ENCODE measurements at regions not wholly inside any gene's neighbourhood (a gene's known extent, or its start where the extent isn't known, plus 50 kb on each side); places are given as distances from the start of the nearest gene placed in this dataset.

DNA sequence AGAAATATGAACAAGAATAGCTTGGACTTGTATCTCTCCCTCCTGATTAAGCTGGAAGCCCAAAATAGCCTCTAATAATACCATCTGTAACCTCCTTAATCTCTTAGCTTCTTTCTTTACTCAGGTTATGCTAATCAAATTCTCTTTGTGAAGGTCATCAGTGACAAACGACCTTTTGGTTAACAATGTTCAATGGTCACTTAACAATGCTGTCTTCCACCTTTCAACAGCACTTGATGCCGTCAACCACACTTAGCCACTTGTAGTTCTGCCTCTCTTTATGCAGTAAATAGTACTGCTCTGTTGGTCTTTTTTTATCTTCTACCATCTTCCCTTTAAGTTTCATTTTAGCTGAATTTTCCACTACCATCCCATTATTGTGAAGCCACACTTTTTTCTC is 476.6 kb upstream of the TGFBR2 start:
- no peaks in the 10 kb centered on the region for H3K9me3 ChIP-seq (ENCODE audit: control insufficient read depth in 2 of 2, insufficient read depth in 1 of 2, low read length in 1 of 2)

DNA sequence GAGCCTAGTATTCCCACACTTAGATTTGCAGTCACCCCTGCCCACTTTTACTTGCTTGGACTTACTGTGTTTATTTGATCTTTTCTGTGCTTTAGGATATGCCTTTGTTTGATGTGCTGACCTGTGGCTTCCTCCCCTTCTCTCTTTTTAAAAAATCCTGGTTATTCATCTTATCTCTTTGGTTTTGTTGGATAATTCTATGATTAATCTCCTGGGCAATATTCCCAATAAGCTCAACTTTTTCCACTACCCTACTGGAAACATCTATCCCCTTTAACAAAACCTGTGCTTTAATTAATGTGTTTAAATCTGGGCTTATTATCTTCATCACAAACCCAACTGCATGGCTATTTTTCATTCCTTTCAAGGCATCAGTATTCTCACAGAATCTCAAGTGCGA is 476.0 kb upstream of the TGFBR2 start:
- no peaks in the 10 kb centered on the region for H3K4me1 ChIP-seq (ENCODE audit: control insufficient read depth in 2 of 2, insufficient read depth in 2 of 2, low read length in 2 of 2)
- H3K4me3 ChIP-seq (ENCODE audit: low read length in 2 of 2): no peak overlapping the region
- WGBS: 95% methylated on average over 1 of the region's 1 CpG
- no peaks in the 10 kb centered on the region for H3K9me3 ChIP-seq (ENCODE audit: control insufficient read depth in 2 of 2, insufficient read depth in 1 of 2, low read length in 1 of 2)
- DNase-seq (ENCODE audit: low read depth in 6 of 9, low spot score in 9 of 9): no peak
- H3K27ac ChIP-seq (ENCODE audit: low read depth in 1 of 2, low read length in 1 of 2): no peak overlapping the region
- H3K36me3 ChIP-seq (ENCODE audit: control insufficient read depth in 2 of 2, insufficient read depth in 2 of 2, low read length in 1 of 2): no peaks in the 10 kb centered on the region
- no peaks in the 10 kb centered on the region for H3K27me3 ChIP-seq (ENCODE audit: control insufficient read depth in 2 of 2, insufficient read depth in 1 of 2, low read length in 1 of 2)

More for the DNA sequence above, 476.6 kb upstream of the TGFBR2 start:
- no peak for DNase-seq (ENCODE audit: low read depth in 6 of 9, low spot score in 9 of 9)
- Histone ChIP-seq H3K27ac (ENCODE audit: low read depth in 1 of 2, low read length in 1 of 2) (no peak overlapping the region), H3K27me3 (ENCODE audit: control insufficient read depth in 2 of 2, insufficient read depth in 1 of 2, low read length in 1 of 2) (no peaks in the 10 kb centered on the region), H3K4me3 (ENCODE audit: low read length in 2 of 2) (no peak overlapping the region), H3K4me1 (ENCODE audit: control insufficient read depth in 2 of 2, insufficient read depth in 2 of 2, low read length in 2 of 2) (no peaks in the 10 kb centered on the region), H3K36me3 (ENCODE audit: control insufficient read depth in 2 of 2, insufficient read depth in 2 of 2, low read length in 1 of 2) (no peaks in the 10 kb centered on the region)
- whole genome bisulfite sequencing: 90% methylated on average over 2 of the region's 2 CpGs

DNA sequence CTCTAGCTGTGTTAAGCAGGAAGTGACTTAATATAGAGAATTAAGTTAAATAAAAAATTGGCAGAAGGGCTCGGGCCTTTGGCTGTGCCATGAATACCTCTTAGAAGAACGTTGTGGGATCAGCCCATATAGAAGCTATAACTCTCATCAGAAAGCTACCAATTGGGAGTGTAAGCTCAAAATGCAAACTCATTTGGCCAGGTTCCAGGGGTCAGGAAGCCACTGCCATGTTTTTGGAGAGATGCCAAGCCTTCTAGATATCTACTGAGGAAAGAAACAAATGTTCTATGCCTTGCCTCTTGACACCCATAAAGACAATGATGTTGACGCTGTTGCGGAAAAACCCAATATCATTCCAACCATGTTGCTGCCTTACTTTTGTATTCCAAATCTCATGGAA is 475.2 kb upstream of the TGFBR2 start:
- Histone ChIP-seq H3K27ac (ENCODE audit: low read depth in 1 of 2, low read length in 1 of 2) (no peak overlapping the region), H3K4me3 (ENCODE audit: low read length in 2 of 2) (no peak overlapping the region), H3K9me3 (ENCODE audit: control insufficient read depth in 2 of 2, insufficient read depth in 1 of 2, low read length in 1 of 2) (no peaks in the 10 kb centered on the region), H3K27me3 (ENCODE audit: control insufficient read depth in 2 of 2, insufficient read depth in 1 of 2, low read length in 1 of 2) (no peaks in the 10 kb centered on the region), H3K36me3 (ENCODE audit: control insufficient read depth in 2 of 2, insufficient read depth in 2 of 2, low read length in 1 of 2) (no peaks in the 10 kb centered on the region), H3K4me1 (ENCODE audit: control insufficient read depth in 2 of 2, insufficient read depth in 2 of 2, low read length in 2 of 2) (no peaks in the 10 kb centered on the region)
- no peak for DNase-seq (ENCODE audit: low read depth in 6 of 9, low spot score in 9 of 9)
- WGBS: 91% methylated on average over 4 of the region's 4 CpGs

GRCh38 chr3:30135190-30135589 is 471.2 kb upstream of the TGFBR2 start:
- Histone ChIP-seq H3K27me3 (ENCODE audit: control insufficient read depth in 2 of 2, insufficient read depth in 1 of 2, low read length in 1 of 2) (no peaks in the 10 kb centered on the region), H3K9me3 (ENCODE audit: control insufficient read depth in 2 of 2, insufficient read depth in 1 of 2, low read length in 1 of 2) (no peaks in the 10 kb centered on the region), H3K4me3 (ENCODE audit: low read length in 2 of 2) (no peak overlapping the region), H3K4me1 (ENCODE audit: control insufficient read depth in 2 of 2, insufficient read depth in 2 of 2, low read length in 2 of 2) (no peaks in the 10 kb centered on the region), H3K27ac (ENCODE audit: low read depth in 1 of 2, low read length in 1 of 2) (no peak overlapping the region), H3K36me3 (ENCODE audit: control insufficient read depth in 2 of 2, insufficient read depth in 2 of 2, low read length in 1 of 2) (no peaks in the 10 kb centered on the region)
- 84% methylated on average over 4 of the region's 4 CpGs for WGBS
- no peak for DNase-seq (ENCODE audit: low read depth in 6 of 9, low spot score in 9 of 9)

GRCh38 chr3:30139283-30139682 is 467.1 kb upstream of the TGFBR2 start:
- no peak for DNase-seq (ENCODE audit: low read depth in 6 of 9, low spot score in 9 of 9)
- no peaks in the 10 kb centered on the region for H3K9me3 ChIP-seq (ENCODE audit: control insufficient read depth in 2 of 2, insufficient read depth in 1 of 2, low read length in 1 of 2)
- H3K4me3 ChIP-seq (ENCODE audit: low read length in 2 of 2): no peak overlapping the region

DNA sequence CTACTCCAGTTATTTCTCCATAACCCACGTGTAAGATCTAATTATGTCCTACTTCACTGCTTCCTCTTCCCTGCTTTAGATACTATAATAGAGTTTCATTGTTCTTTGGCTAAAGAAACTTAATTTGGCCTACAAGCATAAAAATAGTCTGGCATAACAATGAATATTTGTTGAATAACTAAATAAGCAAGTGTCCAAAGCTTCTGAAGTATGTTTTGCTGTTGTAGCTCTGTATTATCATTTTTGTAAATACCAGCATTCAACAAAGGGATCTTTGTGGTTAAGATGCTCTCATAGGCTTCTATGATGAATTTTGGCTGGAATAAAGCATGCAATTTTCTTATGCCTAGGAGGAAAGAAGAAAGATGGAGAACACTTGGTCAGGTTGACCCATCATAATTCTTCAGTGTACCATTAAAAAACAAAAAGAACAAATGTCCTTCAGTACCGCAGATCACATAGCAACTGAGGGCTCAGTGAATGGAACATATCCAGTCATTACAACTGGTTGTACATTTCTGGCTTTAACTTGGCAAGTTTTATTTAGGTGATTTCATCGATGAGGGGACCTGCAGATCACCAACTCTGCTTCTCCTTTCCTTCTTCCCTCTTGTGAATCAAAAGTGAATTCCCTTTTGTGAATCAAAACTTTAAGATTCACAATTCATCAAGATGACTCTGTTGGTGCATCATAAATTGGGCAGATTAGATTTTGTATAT is 465.9 kb upstream of the TGFBR2 start:
- Histone ChIP-seq H3K9me3 (ENCODE audit: control insufficient read depth in 2 of 2, insufficient read depth in 1 of 2, low read length in 1 of 2) (no peaks in the 10 kb centered on the region), H3K27ac (ENCODE audit: low read depth in 1 of 2, low read length in 1 of 2) (no peak overlapping the region), H3K4me3 (ENCODE audit: low read length in 2 of 2) (no peak overlapping the region), H3K4me1 (ENCODE audit: control insufficient read depth in 2 of 2, insufficient read depth in 2 of 2, low read length in 2 of 2) (no peaks in the 10 kb centered on the region), H3K36me3 (ENCODE audit: control insufficient read depth in 2 of 2, insufficient read depth in 2 of 2, low read length in 1 of 2) (no peaks in the 10 kb centered on the region), H3K27me3 (ENCODE audit: control insufficient read depth in 2 of 2, insufficient read depth in 1 of 2, low read length in 1 of 2) (no peaks in the 10 kb centered on the region)
- 92% methylated on average over 3 of the region's 3 CpGs for WGBS
- DNase-seq (ENCODE audit: low read depth in 6 of 9, low spot score in 9 of 9): no peak

More at GRCh38 chr3:30139283-30139682, 467.1 kb upstream of the TGFBR2 start:
- Histone ChIP-seq H3K4me1 (ENCODE audit: control insufficient read depth in 2 of 2, insufficient read depth in 2 of 2, low read length in 2 of 2) (no peaks in the 10 kb centered on the region), H3K27me3 (ENCODE audit: control insufficient read depth in 2 of 2, insufficient read depth in 1 of 2, low read length in 1 of 2) (no peaks in the 10 kb centered on the region), H3K27ac (ENCODE audit: low read depth in 1 of 2, low read length in 1 of 2) (no peak overlapping the region), H3K36me3 (ENCODE audit: control insufficient read depth in 2 of 2, insufficient read depth in 2 of 2, low read length in 1 of 2) (no peaks in the 10 kb centered on the region)

GRCh38 chr3:30141178-30141581 is 465.2 kb upstream of the TGFBR2 start:
- no peak for DNase-seq (ENCODE audit: low read depth in 6 of 9, low spot score in 9 of 9)
- Histone ChIP-seq H3K4me3 (ENCODE audit: low read length in 2 of 2) (no peak overlapping the region), H3K27ac (ENCODE audit: low read depth in 1 of 2, low read length in 1 of 2) (no peak overlapping the region), H3K27me3 (ENCODE audit: control insufficient read depth in 2 of 2, insufficient read depth in 1 of 2, low read length in 1 of 2) (no peaks in the 10 kb centered on the region), H3K36me3 (ENCODE audit: control insufficient read depth in 2 of 2, insufficient read depth in 2 of 2, low read length in 1 of 2) (no peaks in the 10 kb centered on the region), H3K4me1 (ENCODE audit: control insufficient read depth in 2 of 2, insufficient read depth in 2 of 2, low read length in 2 of 2) (no peaks in the 10 kb centered on the region), H3K9me3 (ENCODE audit: control insufficient read depth in 2 of 2, insufficient read depth in 1 of 2, low read length in 1 of 2) (no peaks in the 10 kb centered on the region)
- WGBS: 81% methylated on average over 2 of the region's 2 CpGs

GRCh38 chr3:30141927-30142326 is 464.5 kb upstream of the TGFBR2 start:
- Histone ChIP-seq H3K9me3 (ENCODE audit: control insufficient read depth in 2 of 2, insufficient read depth in 1 of 2, low read length in 1 of 2) (no peaks in the 10 kb centered on the region), H3K36me3 (ENCODE audit: control insufficient read depth in 2 of 2, insufficient read depth in 2 of 2, low read length in 1 of 2) (no peaks in the 10 kb centered on the region), H3K27me3 (ENCODE audit: control insufficient read depth in 2 of 2, insufficient read depth in 1 of 2, low read length in 1 of 2) (no peaks in the 10 kb centered on the region), H3K4me3 (ENCODE audit: low read length in 2 of 2) (no peak overlapping the region), H3K4me1 (ENCODE audit: control insufficient read depth in 2 of 2, insufficient read depth in 2 of 2, low read length in 2 of 2) (no peaks in the 10 kb centered on the region), H3K27ac (ENCODE audit: low read depth in 1 of 2, low read length in 1 of 2) (no peak overlapping the region)
- no peak for DNase-seq (ENCODE audit: low read depth in 6 of 9, low spot score in 9 of 9)
- 76% methylated on average over 3 of the region's 3 CpGs for WGBS

- no peaks in the 10 kb centered on the region for H3K9me3 ChIP-seq (ENCODE audit: control insufficient read depth in 2 of 2, insufficient read depth in 1 of 2, low read length in 1 of 2)
- no peak overlapping the region for H3K27ac ChIP-seq (ENCODE audit: low read depth in 1 of 2, low read length in 1 of 2)
- H3K4me1 ChIP-seq (ENCODE audit: control insufficient read depth in 2 of 2, insufficient read depth in 2 of 2, low read length in 2 of 2): no peaks in the 10 kb centered on the region
- H3K36me3 ChIP-seq (ENCODE audit: control insufficient read depth in 2 of 2, insufficient read depth in 2 of 2, low read length in 1 of 2): no peaks in the 10 kb centered on the region
- H3K4me3 ChIP-seq (ENCODE audit: low read length in 2 of 2): no peak overlapping the region
- H3K27me3 ChIP-seq (ENCODE audit: control insufficient read depth in 2 of 2, insufficient read depth in 1 of 2, low read length in 1 of 2): no peaks in the 10 kb centered on the region
- no peak for DNase-seq (ENCODE audit: low read depth in 6 of 9, low spot score in 9 of 9)
These were observed 463.5 kb upstream of the TGFBR2 start for GRCh38 chr3:30142946-30143345.

DNA sequence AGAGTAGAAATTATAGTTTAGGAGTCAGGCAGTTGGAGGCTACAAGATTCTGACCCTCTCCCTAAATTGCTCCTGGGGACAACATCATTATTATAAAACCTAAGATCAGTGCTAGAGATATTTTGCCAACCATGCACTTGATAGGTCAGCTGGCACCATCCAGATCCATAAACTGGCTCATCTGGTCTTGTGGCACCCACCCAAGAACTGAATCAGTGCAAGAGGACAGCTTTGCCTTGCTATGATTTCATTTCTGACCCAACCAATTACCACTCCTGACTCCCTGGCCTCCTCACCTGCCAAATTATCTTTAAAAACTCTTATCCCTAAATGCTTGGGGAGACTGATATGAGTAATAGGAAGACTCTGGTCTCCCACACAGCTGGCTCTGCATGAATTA is 461.1 kb upstream of the TGFBR2 start:
- no peak overlapping the region for H3K4me3 ChIP-seq (ENCODE audit: low read length in 2 of 2)
- H3K27ac ChIP-seq (ENCODE audit: low read depth in 1 of 2, low read length in 1 of 2): no peak overlapping the region
- H3K4me1 ChIP-seq (ENCODE audit: control insufficient read depth in 2 of 2, insufficient read depth in 2 of 2, low read length in 2 of 2): no peaks in the 10 kb centered on the region
- no peaks in the 10 kb centered on the region for H3K27me3 ChIP-seq (ENCODE audit: control insufficient read depth in 2 of 2, insufficient read depth in 1 of 2, low read length in 1 of 2)
- no peaks in the 10 kb centered on the region for H3K36me3 ChIP-seq (ENCODE audit: control insufficient read depth in 2 of 2, insufficient read depth in 2 of 2, low read length in 1 of 2)
- no peak for DNase-seq (ENCODE audit: low read depth in 6 of 9, low spot score in 9 of 9)
- no peaks in the 10 kb centered on the region for H3K9me3 ChIP-seq (ENCODE audit: control insufficient read depth in 2 of 2, insufficient read depth in 1 of 2, low read length in 1 of 2)

Data from thymus (tissue), 11 donors.